SU-DHL-6 (cell line): ENCODE measurements at regions not wholly inside any gene's neighbourhood (a gene's known extent, or its start where the extent isn't known, plus 50 kb on each side); places are given as distances from the start of the nearest gene placed in this dataset.

Experiments used
- H2AFZ ChIP-seq: fragments of 200-600 bp; sonication (generic); 2 replicates; pipeline ENCODE4 v1.6.1; 2014; ENCODE audit warnings: low read depth, mild to moderate bottlenecking, moderate library complexity, mixed read lengths, antibody characterized with exemption, low read length; ENCODE audit not compliant: severe bottlenecking
- H3F3A ChIP-seq: fragments of 200-600 bp; shearing (Covaris generic); 2 replicates; pipeline ENCODE4 v1.6.0; 2016; ENCODE audit warnings: antibody characterized with exemption, mild to moderate bottlenecking; ENCODE audit not compliant: insufficient read depth
- H3K27ac ChIP-seq: fragments of 200-600 bp; sonication (generic); 2 replicates; pipeline ENCODE4 v1.5.1; 2016; ENCODE audit warnings: low read depth, mild to moderate bottlenecking, low read length, moderate library complexity, mixed read lengths
- H3K27me3 ChIP-seq: fragments of 200-600 bp; sonication (generic), shearing (Covaris generic); 2 replicates; pipeline ENCODE4 v1.6.0; 2014; ENCODE audit warnings: mild to moderate bottlenecking, low read length
- H3K36me3 ChIP-seq: fragments of 200-600 bp; sonication (generic); 2 replicates; pipeline ENCODE4 v1.6.1; 2014; ENCODE audit warnings: mild to moderate bottlenecking, low read length, mixed read lengths
- H3K4me2 ChIP-seq: fragments of 300-600, 200-600 bp; shearing (Covaris generic), sonication (generic); 2 replicates; pipeline ENCODE4 v1.6.0; 2014; ENCODE audit warnings: low read length, low read depth, mild to moderate bottlenecking; ENCODE audit not compliant: poor library complexity, severe bottlenecking
- H3K4me3 ChIP-seq: fragments of 200-600 bp; sonication (generic); 2 replicates; pipeline ENCODE4 v1.5.1; 2014; ENCODE audit warnings: antibody characterized with exemption, low read length, mild to moderate bottlenecking, mixed read lengths; ENCODE audit not compliant: insufficient read depth, poor library complexity, severe bottlenecking
- H3K79me2 ChIP-seq: fragments of 200-600 bp; sonication (generic); 2 replicates; pipeline ENCODE4 v1.6.1; 2014; ENCODE audit warnings: mild to moderate bottlenecking, low read length, moderate library complexity; ENCODE audit not compliant: insufficient read depth
- H3K9ac ChIP-seq: fragments of 200-600 bp; sonication (generic); 2 replicates; pipeline ENCODE4 v1.7.0; 2014; ENCODE audit warnings: mild to moderate bottlenecking, low read length
- H3K9me2 ChIP-seq: fragments of 200-600 bp; sonication (generic); replicated peaks from 2 replicates; pipeline ENCODE4 v1.6.1; 2014; ENCODE audit warnings: low read length; ENCODE audit not compliant: insufficient read depth
- H3K9me3 ChIP-seq: fragments of 200-600 bp; sonication (generic); 2 replicates; pipeline ENCODE4 v1.6.1; 2014; ENCODE audit warnings: low read length, mixed read lengths; ENCODE audit not compliant: insufficient read depth
- H4K20me1 ChIP-seq: fragments of 200-600 bp; sonication (generic); 2 replicates; pipeline ENCODE4 v1.6.1; 2014; ENCODE audit warnings: low read depth, mild to moderate bottlenecking, antibody characterized with exemption, low read length, moderate library complexity, mixed read lengths
- CTCF ChIP-seq: fragments of 200-600 bp; sonication (generic); IDR thresholded peaks from one replicate; pipeline ENCODE4 v1.5.1; 2017; ENCODE audit warnings: antibody characterized with exemption, mild to moderate bottlenecking, low read length, moderate library complexity; ENCODE audit not compliant: insufficient read depth, poor library complexity, severe bottlenecking
- EZH2phosphoT487 ChIP-seq: fragments of 200-600 bp; sonication (generic), shearing (Covaris generic); conservative IDR thresholded peaks from 2 replicates; pipeline ENCODE4 v1.6.1; 2018; ENCODE audit warnings: mild to moderate bottlenecking, antibody characterized with exemption, low read length, moderate library complexity, mixed read lengths

GRCh38 chr2:7191932-7192331 lies 274.7 kb downstream of the RNF144A start:
- no peaks in the 10 kb centered on the region for H4K20me1 ChIP-seq
- no peaks in the 10 kb centered on the region for H3K9me3 ChIP-seq
- TF ChIP-seq CTCF (no peak), EZH2phosphoT487 (no peak)
- no peaks in the 10 kb centered on the region for H3F3A ChIP-seq
- H3K27me3 ChIP-seq: no peaks in the 10 kb centered on the region
- H2AFZ ChIP-seq: no peak overlapping the region
- H3K9me2 ChIP-seq: no peaks in the 10 kb centered on the region
- H3K36me3 ChIP-seq: no peaks in the 10 kb centered on the region
- H3K9ac ChIP-seq: no peak overlapping the region
- H3K79me2 ChIP-seq: no peaks in the 10 kb centered on the region
- H3K4me3 ChIP-seq: no peak overlapping the region
- H3K27ac ChIP-seq: no peak overlapping the region
- H3K4me2 ChIP-seq: no peak overlapping the region

DNA sequence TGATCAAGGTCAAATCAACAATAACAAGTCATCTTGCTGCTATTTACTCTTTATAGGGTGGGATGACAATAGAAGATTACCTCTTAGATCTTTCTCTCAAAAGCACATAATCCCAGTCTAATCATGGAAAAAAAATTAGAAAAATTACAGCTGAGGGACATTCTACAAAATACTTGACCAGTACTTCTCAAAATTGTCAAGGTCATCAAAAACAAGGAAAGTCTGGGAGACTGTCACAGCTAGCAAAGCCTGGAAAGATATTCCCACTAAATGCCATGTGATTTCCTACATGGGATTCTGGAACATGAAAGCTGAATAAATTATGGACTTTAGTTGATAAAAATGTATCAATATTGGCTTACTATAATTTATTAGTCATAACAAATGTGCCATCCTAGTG lies 276.2 kb downstream of the RNF144A start:
- no peak overlapping the region for H3K9ac ChIP-seq
- H4K20me1 ChIP-seq: no peaks in the 10 kb centered on the region
- no peaks in the 10 kb centered on the region for H3F3A ChIP-seq
- no peak overlapping the region for H3K4me3 ChIP-seq
- H3K79me2 ChIP-seq: no peaks in the 10 kb centered on the region
- H3K4me2 ChIP-seq: no peak overlapping the region
- no peak overlapping the region for H2AFZ ChIP-seq
- H3K9me3 ChIP-seq: no peaks in the 10 kb centered on the region
- TF ChIP-seq EZH2phosphoT487 (no peak), CTCF (no peak)
- H3K36me3 ChIP-seq: no peaks in the 10 kb centered on the region
- H3K27me3 ChIP-seq: no peaks in the 10 kb centered on the region
- H3K9me2 ChIP-seq: no peaks in the 10 kb centered on the region
- H3K27ac ChIP-seq: no peak overlapping the region

GRCh38 chr2:7194950-7195349 lies 277.7 kb downstream of the RNF144A start:
- TF ChIP-seq EZH2phosphoT487 (no peak), CTCF (no peak)
- Histone ChIP-seq H3K9me2 (no peaks in the 10 kb centered on the region), H3K27me3 (no peaks in the 10 kb centered on the region), H3K4me3 (no peak overlapping the region), H3F3A (no peaks in the 10 kb centered on the region), H3K4me2 (no peak overlapping the region), H3K9me3 (no peaks in the 10 kb centered on the region), H3K27ac (no peak overlapping the region), H3K36me3 (no peaks in the 10 kb centered on the region), H3K9ac (no peak overlapping the region), H3K79me2 (no peaks in the 10 kb centered on the region), H4K20me1 (no peaks in the 10 kb centered on the region), H2AFZ (no peak overlapping the region)

DNA sequence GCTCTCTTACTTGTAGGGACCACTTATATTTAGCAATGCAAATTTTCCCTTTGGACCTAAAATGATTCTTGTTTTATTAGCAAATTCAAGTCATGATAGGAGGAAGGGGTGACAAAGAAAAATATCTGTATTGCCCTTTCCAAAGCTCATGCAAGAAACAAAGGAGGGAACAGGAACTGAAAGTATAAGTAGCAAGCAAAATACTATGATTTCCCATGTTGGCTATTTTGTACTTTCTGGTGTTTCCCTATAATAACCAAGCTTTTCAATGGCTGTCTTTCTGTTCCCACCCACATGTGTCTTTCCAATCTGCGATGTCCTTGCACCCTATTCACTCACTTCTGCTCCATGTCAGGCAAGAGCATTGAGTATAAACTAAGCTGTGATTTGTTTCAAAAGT lies 279.7 kb downstream of the RNF144A start:
- no peak for TF ChIP-seq EZH2phosphoT487
- TF ChIP-seq CTCF: no peak
- Histone ChIP-seq H4K20me1 (no peaks in the 10 kb centered on the region), H3K79me2 (no peaks in the 10 kb centered on the region), H3K9me2 (no peaks in the 10 kb centered on the region), H3K36me3 (no peaks in the 10 kb centered on the region), H3K4me2 (no peak overlapping the region), H3K27ac (no peak overlapping the region), H3K9ac (no peak overlapping the region), H3K4me3 (no peak overlapping the region), H3K9me3 (no peaks in the 10 kb centered on the region), H3F3A (no peaks in the 10 kb centered on the region), H2AFZ (no peak overlapping the region), H3K27me3 (no peaks in the 10 kb centered on the region)
